B cell (primary cell): ENCODE measurements at regions not wholly inside any gene's neighbourhood (a gene's known extent, or its start where the extent isn't known, plus 50 kb on each side); places are given as distances from the start of the nearest gene placed in this dataset.

Experiments
- ATAC-seq: fragments of 200-7000 bp; cut with Tn5 transposase; one replicate; pipeline ENCODE4 v1.10.0; 2021; ENCODE audit warnings: low read depth, mild to moderate bottlenecking, moderate number of reproducible peaks, moderate library complexity
- CTCF ChIA-PET: fragments of 350-600 bp; sonication (Branson Sonifier 250); formaldehyde crosslinking; loops from one replicate; lab custom pipeline; 2021; ENCODE audit warnings: antibody characterized with exemption, inconsistent platforms; lab: Charles Lee
- POLR2A ChIA-PET: fragments of 350-600 bp; sonication (Branson Sonifier 250); formaldehyde crosslinking; loops from one replicate; lab custom pipeline; 2021; ENCODE audit warnings: antibody characterized with exemption; lab: Charles Lee
- DNase-seq: peaks from one replicate; pipeline ENCODE4 v3.0.0; 2013
- H2AFZ ChIP-seq: 2 replicates; pipeline ENCODE4 v1.6.1; 2012; ENCODE audit warnings: mild to moderate bottlenecking, low read depth, low read length; ENCODE audit not compliant: insufficient read depth, poor library complexity, severe bottlenecking
- H3K27ac ChIP-seq, 2 donors: 1 replicate in 1 of 2; 2 replicates in 1 of 2; pipeline ENCODE4 v1.5.1; 2012 to 2013; ENCODE audit warnings: low read length in 2 of 2, mild to moderate bottlenecking in 2 of 2, moderate library complexity in 1 of 2
- H3K27me3 ChIP-seq, 4 experiments: fragments of 200-600 bp in 1 of 4; sonication (generic) in 1 of 4; replicated peaks in 1 of 4; 1 replicate in 2 of 4; 2 replicates in 2 of 4; pipeline versions ENCODE4 v1.6.1 to v1.7.0; 2013 to 2016; ENCODE audit warnings: low read length in 3 of 4, mild to moderate bottlenecking in 2 of 4, mixed read lengths in 1 of 4, moderate library complexity in 1 of 4; ENCODE audit not compliant: insufficient read depth in 4 of 4, control insufficient read depth in 3 of 4; ENCODE audit errors: control extremely low read depth in 1 of 4
- H3K36me3 ChIP-seq, 2 experiments: replicated peaks in 1 of 2; 1 replicate in 1 of 2; 2 replicates in 1 of 2; pipeline versions ENCODE4 v1.6.1 to v1.7.1; 2013; ENCODE audit warnings: low read length in 1 of 2; ENCODE audit not compliant: insufficient read depth in 2 of 2, control insufficient read depth in 1 of 2; ENCODE audit errors: control extremely low read depth in 1 of 2, extremely low read depth in 1 of 2
- H3K4me1 ChIP-seq, 2 donors: fragments of 200-600 bp in 1 of 2; sonication (generic) in 1 of 2; 1 replicate in 1 of 2; 2 replicates in 1 of 2; pipeline versions ENCODE4 v1.5.1 to v1.6.1; 2013 to 2017; ENCODE audit warnings: low read length in 2 of 2; ENCODE audit not compliant: control insufficient read depth in 2 of 2, insufficient read depth in 2 of 2
- H3K4me2 ChIP-seq: replicated peaks from 2 replicates; pipeline ENCODE3; 2012; ENCODE audit warnings: mild to moderate bottlenecking, low read depth, low read length; ENCODE audit not compliant: poor library complexity, severe bottlenecking
- H3K4me3 ChIP-seq, 5 experiments: fragments of 200-600 bp in 1 of 5; sonication (generic) in 1 of 5; 1 replicate in 3 of 5; 2 replicates in 2 of 5; pipeline versions ENCODE4 v1.5.1 to v1.7.0; 2011 to 2016; ENCODE audit warnings: low read length in 4 of 5, mild to moderate bottlenecking in 4 of 5, low read depth in 2 of 5, control low read depth in 1 of 5, moderate library complexity in 1 of 5; ENCODE audit not compliant: insufficient read depth in 1 of 5; ENCODE audit errors: control extremely low read depth in 1 of 5, extremely low read depth in 1 of 5
- H3K79me2 ChIP-seq: fragments of 200-600 bp; sonication (generic); one replicate; pipeline ENCODE4 v1.6.0; 2016; ENCODE audit warnings: low read length; ENCODE audit not compliant: control insufficient read depth, insufficient read depth
- H3K9ac ChIP-seq: fragments of 200-600 bp; sonication (generic); 2 replicates; pipeline ENCODE4 v1.6.1; 2017; ENCODE audit warnings: mild to moderate bottlenecking, low read length, moderate library complexity
- H3K9me3 ChIP-seq, 3 donors: one replicate each; pipeline versions ENCODE4 v1.6.1 to v1.7.1; 2013; ENCODE audit warnings: low read length in 2 of 3; ENCODE audit not compliant: control insufficient read depth in 2 of 3, insufficient read depth in 1 of 3; ENCODE audit errors: control extremely low read depth in 1 of 3
- H4K20me1 ChIP-seq: 2 replicates; pipeline ENCODE4 v1.6.0; 2012; ENCODE audit warnings: mild to moderate bottlenecking, low read length; ENCODE audit not compliant: insufficient read depth, control insufficient read depth, poor library complexity, severe bottlenecking
- H3K27ac Mint-ChIP-seq: one replicate; pipeline ENCODE4 v1.8.0; 2021; ENCODE audit warnings: mixed read lengths
- H3K27me3 Mint-ChIP-seq: one replicate; pipeline ENCODE4 v1.8.0; 2021; ENCODE audit warnings: mixed read lengths
- H3K4me1 Mint-ChIP-seq: one replicate; pipeline ENCODE4 v1.8.0; 2021; ENCODE audit warnings: mixed read lengths
- H3K4me3 Mint-ChIP-seq: one replicate; pipeline ENCODE4 v1.8.0; 2021; ENCODE audit warnings: mixed read lengths
- H3K9me3 Mint-ChIP-seq: one replicate; pipeline ENCODE4 v1.8.0; 2022; ENCODE audit warnings: mixed read lengths; ENCODE audit not compliant: insufficient read depth
- EZH2 ChIP-seq: IDR thresholded peaks from 2 replicates; pipeline ENCODE4 v1.6.1; 2012; ENCODE audit warnings: borderline replicate concordance, low read depth, mild to moderate bottlenecking, moderate library complexity, low read length; ENCODE audit not compliant: insufficient read depth, poor library complexity, severe bottlenecking
- WGBS: methylation state at CpG from one replicate; pipeline ENCODE4 v1.1.5; 2013; ENCODE audit warnings: missing lambda C conversion rate; ENCODE audit not compliant: insufficient coverage; 5-methylcytosine and 5-hydroxymethylcytosine counted together
- intact Hi-C: fragments of 100-400 bp; cut with micrococcal nuclease; formaldehyde crosslinking; loops from one replicate; pipeline ENCODE4 v1.10.0; 2022
- TF ChIP-seq, protein P1 (sequence below): fragments of 200-600 bp; IDR thresholded peaks from one replicate; pipeline ENCODE4 v1.8.0; 2022; ENCODE audit warnings: antibody characterized with exemption, mild to moderate bottlenecking

DNA sequence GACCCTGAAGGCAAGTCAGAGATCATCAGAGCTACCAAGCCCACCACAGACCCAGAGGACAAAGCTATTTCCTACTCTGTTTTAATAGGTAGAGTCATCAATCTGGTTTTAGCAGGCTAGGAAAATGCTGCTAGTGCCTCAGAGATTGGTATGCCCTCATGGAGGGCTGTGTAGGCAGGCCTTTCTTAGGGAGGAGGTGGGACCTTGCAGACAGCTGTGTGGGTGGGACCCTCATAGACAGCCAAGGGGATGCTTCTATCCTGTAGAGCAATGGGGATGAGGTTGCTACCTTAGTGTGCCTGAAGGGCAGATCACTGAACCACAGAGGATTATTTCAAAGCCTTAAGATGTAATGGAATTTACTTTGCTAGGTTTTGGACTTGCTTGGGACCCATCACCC lies 534.9 kb upstream of the KLF12 start:
- Histone ChIP-seq H3K36me3 (no peaks in the 10 kb centered on the region), H3K27me3 (no peaks in the 10 kb centered on the region), H3K4me1 (no peaks in the 10 kb centered on the region), H4K20me1 (no peaks in the 10 kb centered on the region), H2AFZ (no peak overlapping the region), H3K4me3 (no peak overlapping the region), H3K79me2 (no peaks in the 10 kb centered on the region), H3K4me2 (no peak overlapping the region), H3K27ac (no peak overlapping the region), H3K9me3 (no peaks in the 10 kb centered on the region), H3K9ac (no peak overlapping the region)
- Mint-ChIP-seq H3K27ac (no peak overlapping the region), H3K27me3 (peaks cover 3% of the 10 kb centered on the region), H3K4me1 (no peaks in the 10 kb centered on the region), H3K4me3 (no peak overlapping the region), H3K9me3 (no peaks in the 10 kb centered on the region)
- CTCF ChIA-PET = interaction anchor here (0.7 kb wide), 1 partner anchor 974 kb away, joined by 3 read pairs; no protein-coding TSS in a partner anchor
- intact Hi-C loops = no loop called here
- TF ChIP-seq, protein P1, sequence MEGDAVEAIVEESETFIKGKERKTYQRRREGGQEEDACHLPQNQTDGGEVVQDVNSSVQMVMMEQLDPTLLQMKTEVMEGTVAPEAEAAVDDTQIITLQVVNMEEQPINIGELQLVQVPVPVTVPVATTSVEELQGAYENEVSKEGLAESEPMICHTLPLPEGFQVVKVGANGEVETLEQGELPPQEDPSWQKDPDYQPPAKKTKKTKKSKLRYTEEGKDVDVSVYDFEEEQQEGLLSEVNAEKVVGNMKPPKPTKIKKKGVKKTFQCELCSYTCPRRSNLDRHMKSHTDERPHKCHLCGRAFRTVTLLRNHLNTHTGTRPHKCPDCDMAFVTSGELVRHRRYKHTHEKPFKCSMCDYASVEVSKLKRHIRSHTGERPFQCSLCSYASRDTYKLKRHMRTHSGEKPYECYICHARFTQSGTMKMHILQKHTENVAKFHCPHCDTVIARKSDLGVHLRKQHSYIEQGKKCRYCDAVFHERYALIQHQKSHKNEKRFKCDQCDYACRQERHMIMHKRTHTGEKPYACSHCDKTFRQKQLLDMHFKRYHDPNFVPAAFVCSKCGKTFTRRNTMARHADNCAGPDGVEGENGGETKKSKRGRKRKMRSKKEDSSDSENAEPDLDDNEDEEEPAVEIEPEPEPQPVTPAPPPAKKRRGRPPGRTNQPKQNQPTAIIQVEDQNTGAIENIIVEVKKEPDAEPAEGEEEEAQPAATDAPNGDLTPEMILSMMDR = no peak
- TF ChIP-seq EZH2 = no peak
- DNase-seq (no peak), ATAC-seq (no peak)
- POLR2A ChIA-PET = no interaction called here

DNA sequence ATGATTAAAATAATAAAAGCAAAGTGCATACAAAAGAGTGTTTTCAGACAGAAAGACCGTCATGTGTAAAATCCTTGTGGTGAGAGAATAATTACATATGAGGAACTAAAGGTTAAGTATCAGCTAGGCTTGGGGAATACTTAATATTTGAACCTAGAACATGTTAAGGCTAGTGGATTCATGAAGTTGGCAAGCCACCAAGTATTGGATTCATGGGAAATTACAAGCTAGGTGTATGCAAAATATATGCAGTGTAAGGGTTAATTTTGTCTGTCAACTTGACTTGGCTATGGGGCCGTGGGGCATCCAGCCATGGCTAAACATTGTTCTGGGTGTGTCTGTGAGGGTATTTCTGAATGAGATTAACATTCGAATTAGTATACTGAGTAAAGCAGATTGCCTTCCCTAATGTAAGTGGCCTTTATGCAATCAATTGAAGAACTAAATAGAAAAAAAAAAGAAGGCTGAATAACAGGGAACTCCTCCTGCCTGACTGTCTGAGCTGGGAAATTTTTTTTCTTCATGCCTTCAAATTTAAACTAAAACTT lies 533.5 kb upstream of the KLF12 start:
- H3K27ac ChIP-seq = no peak overlapping the region
- CTCF ChIA-PET = no interaction called here
- no peak overlapping the region for H3K4me3 ChIP-seq
- ATAC-seq (no peak), DNase-seq (no peak)
- POLR2A ChIA-PET = no interaction called here
- intact Hi-C loops = no loop called here
- no peak overlapping the region for H3K4me2 ChIP-seq
- no peaks in the 10 kb centered on the region for H3K4me1 ChIP-seq
- no peak overlapping the region for H2AFZ ChIP-seq
- no peaks in the 10 kb centered on the region for H3K27me3 ChIP-seq
- no peaks in the 10 kb centered on the region for H4K20me1 ChIP-seq
- H3K9me3 ChIP-seq = no peaks in the 10 kb centered on the region
- no peak overlapping the region for H3K9ac ChIP-seq
- no peaks in the 10 kb centered on the region for H3K79me2 ChIP-seq
- Mint-ChIP-seq H3K9me3 (no peaks in the 10 kb centered on the region), H3K27me3 (peaks cover 5% of the 10 kb centered on the region), H3K4me1 (no peaks in the 10 kb centered on the region), H3K27ac (no peak overlapping the region), H3K4me3 (no peak overlapping the region)
- H3K36me3 ChIP-seq = no peaks in the 10 kb centered on the region
- TF ChIP-seq, protein P1 = no peak
- 89% methylated on average over 1 of the region's 3 CpGs for WGBS
